Activated effector memory CD4-positive, alpha-beta T cell treated with anti-CD3 and anti-CD28 coated beads, Interleukin-2, amount 50 U/mL, for 16 hours (primary cell): ENCODE measurements at regions not wholly inside any gene's neighbourhood (a gene's known extent, or its start where the extent isn't known, plus 50 kb on each side); places are given as distances from the start of the nearest gene placed in this dataset.
"Not testable (repeated sequence)": the region's sequence is repeated elsewhere in the genome, so short reads cannot be mapped to it uniquely, and the experiment has no call there.

Experiments used
- DNase-seq: peaks from one replicate; pipeline ENCODE4 v3.0.0-alpha.2; 2020

- DNase-seq = no peak
Observed at GRCh38 chr9:73219985-73220626, 68.4 kb downstream of the ANXA1 start.

DNA sequence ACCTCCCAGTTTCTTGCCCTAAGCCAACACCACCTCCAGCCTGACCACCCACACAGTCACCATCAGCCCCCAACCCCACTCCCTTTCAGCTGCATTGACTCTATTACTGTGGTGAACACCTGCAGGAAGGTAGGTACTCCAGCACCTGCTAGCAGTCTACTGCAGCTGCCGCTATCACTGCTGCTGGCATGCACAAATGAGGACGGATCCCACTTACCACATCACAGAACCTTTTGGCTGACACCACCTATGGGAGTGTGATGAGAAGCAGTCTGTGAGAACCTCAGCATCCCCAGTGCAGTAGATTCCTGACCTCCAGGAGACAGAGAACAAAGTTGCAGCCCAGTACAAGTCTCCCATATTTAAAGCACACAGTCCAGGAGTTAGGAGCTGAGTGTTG lies 71.9 kb downstream of the ANXA1 start:
- no peak for DNase-seq

DNA sequence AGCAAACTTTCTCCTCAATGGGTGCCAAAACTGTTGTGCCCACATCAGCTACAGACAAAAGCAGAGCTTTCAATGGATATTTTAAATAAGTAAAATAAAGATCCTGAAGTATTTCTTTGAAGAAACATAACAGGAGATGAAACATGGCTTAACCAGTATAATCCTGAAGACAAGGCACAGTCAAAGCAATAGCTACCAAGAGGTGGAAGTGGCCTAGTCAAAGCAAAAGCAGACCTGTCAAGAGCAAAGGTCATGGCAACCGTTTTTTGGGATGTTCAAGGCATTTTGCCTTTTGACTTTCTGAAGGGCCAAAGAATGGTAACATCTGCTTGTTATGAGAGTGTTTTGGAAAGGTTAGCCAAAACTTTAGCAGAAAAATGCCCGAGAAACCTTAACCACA lies 77.9 kb downstream of the ANXA1 start:
- no peak for DNase-seq

DNA sequence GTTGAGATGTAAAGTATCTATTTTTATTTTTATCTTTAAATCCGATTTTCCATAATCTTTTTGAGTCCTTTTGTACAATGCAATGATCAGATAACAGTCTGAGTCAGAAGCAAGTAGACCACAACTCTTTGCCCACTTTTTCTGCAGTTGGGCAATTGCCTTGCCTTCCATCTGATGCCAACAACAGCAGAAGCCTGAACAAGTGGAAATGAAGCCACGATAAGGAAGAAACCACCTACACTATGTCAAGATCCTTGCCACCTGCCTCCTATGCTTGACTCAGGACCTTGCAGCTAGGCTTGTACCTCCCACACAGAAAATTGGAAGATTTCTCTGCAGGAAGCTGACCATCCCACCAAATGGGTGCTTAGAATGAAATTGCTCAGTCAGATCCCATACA lies 78.6 kb downstream of the ANXA1 start:
- no peak for DNase-seq

DNA sequence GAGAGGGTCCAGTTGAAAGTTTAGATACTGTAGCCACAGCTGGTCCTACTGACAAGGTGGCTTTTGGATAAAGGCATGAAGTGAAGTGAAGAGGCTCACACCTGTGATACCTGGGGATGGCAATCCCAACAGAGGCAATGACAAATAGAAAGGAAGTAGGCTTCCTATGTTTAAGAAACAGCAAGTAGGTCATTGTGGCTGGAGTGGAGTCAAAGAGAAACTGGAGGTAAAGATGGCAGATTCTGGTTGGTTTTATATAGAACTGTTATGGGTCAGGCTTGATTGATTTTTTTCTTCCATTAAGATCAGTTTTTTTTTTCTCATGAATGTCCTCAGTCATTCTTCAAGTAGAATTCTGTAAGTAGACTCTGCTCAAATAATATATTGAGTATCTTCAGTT lies 79.5 kb downstream of the ANXA1 start:
- no peak for DNase-seq

- no peak for DNase-seq
Observed at GRCh38 chr9:73233359-73234007, 81.8 kb downstream of the ANXA1 start.

DNA sequence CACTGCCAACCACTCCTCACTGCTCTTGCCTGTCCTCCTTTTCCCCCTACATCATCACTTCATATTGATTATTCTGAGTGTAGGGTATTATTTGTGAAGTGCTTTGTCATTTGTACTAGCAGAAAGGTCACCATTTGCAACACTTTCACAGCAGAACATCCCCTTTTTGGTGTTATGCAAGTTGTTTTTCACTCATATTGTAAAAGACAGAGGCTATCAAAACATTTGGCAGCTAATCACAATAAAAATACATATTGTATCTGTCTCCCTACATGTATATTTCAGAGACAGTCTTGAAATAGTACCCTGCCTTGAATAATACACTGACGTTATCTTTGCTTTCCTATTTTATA lies 82.3 kb downstream of the ANXA1 start:
- DNase-seq = no peak

- DNase-seq = no peak
Observed at GRCh38 chr9:73237140-73237539, 85.5 kb downstream of the ANXA1 start.

DNA sequence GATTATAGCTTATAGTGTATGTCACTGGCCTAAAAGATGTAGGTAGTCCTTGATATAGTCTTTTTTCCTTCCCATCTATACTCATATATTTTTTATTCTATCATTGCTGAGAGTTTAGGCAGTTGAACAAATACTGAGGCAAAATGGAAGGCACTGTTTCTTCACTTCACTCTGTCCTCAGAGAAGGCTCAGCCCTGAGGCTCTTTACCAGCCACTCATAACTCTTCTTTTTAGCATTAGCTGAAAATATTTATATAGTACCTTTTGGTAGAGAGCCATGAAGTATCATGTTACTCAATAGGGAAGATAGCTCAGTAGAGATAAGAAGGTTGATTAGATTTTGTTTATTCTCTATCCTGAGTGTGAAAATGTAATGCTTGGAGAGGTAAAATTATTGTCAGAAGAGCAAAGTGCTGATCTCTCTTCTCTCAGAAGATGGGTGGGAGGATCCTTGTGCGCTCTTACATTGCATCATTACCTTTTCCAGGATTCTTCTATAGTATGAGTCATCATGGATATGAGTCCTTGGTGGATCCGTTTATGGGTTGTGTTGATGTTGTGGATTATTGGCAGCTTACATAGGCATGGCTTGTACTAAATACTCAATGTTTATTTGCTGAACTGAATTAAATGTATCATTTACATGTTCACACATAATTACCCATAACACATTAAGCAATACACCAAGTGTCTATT lies 88.1 kb downstream of the ANXA1 start:
- DNase-seq = no peak

DNA sequence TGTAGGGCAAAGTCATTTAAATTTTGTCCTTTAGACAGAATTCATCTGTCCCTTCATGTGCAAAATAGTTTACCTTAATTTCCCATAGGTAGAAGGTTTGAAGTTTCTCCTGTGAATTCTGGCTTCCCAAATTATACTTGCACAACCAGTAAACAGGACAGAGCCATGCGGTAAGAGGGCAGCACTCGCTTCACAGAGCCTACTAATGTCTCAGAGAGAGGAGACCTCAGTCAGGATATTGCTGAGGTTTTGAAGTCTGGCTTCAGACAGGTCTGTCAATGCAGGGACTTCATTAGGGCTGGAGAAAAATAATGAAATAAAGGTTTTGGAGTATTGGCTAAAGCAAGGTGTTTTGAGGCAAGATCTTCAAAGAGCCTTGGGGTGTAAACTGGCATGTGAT lies 91.4 kb downstream of the ANXA1 start:
- DNase-seq = no peak

DNA sequence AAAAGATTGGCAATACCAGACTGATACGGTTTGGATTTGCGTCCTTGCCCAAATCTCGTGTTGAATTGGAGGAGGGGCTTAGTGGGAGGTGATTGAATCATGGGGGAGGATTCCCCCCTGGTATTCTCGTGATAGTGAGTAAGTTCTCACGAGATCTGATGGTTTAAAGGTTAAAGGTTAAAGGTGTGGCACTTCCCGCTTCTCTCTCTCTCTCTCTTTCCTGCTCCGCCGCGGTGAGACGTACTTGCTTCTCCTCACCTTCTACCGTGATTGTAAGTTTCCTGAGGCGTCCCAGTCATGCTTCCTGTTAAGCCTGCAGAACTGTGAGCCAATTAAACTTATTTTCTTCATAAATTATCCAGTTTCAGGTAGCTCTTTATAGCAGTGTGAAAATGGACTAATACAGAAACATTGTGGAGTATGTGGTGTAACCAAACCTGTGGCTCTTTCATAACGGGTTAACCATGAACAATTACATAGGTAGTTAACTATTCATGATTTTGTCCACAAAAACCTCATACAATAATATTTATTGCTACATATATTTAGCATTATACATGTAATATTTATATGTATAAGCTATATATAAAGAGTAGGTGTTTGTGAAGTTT lies 107.5 kb downstream of the ANXA1 start:
- DNase-seq = no peak

DNA sequence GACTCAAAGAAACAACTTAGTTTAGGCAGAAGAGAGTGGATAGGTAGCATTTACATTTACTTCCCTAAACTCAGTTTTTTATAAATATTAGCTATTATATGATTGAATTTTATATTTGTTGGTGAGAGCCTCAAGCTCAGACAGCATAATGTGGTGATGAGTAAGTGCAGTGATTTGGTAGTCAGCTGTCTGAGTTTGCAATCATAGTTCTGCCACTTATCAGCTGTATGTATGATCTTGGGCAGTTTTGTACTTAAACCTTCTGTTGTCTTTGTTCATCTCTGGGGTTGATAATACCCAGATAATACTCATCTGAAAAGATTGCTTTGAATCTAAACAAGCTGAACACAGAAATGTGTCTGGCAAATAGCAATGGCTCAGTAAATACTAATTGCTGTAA lies 108.8 kb downstream of the ANXA1 start:
- no peak for DNase-seq

DNA sequence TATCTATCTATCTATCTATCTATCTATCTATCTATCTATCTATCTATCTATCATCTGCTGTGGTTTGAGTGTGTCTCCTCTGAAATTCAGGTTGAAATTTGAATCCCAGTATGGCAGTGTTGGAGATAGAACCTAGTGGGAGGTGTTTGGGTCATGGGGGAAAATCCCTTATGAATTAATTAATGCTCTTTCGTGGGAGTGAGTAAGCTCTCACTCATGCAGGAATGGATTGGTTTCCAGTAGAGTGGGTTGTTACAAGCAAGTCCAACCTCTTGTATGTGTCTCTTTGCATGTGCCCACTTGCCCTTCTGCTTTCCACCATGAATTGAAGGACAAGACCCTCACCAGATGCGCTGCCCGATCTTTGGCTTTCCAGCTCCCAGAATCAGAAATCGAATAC lies 113.0 kb downstream of the ANXA1 start:
- DNase-seq = no peak

DNA sequence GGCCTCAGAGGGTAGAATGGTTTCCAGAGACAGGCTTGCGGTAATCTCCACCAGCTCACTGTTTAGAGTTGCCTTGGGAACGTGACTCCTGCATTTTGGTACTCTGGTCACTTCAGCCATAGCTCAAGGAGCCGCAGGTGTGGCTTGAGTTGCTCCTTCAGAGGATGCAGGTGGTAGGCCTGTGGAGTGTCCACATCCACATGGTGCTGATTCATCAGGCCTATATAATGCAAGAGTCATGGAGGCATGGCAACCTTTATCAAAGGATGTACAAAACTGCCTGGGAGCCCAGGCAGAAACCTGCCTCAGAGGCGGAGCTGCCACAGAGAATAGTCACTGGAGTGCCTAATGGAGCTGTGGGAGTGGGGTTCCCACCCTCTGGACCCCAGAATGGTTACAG lies 114.2 kb downstream of the ANXA1 start:
- DNase-seq = no peak

GRCh38 chr9:73269430-73270101 lies 117.9 kb downstream of the ANXA1 start:
- no peak for DNase-seq

GRCh38 chr9:73270967-73271721 lies 119.5 kb downstream of the ANXA1 start:
- no peak for DNase-seq

GRCh38 chr9:73280113-73280512 lies 128.4 kb downstream of the ANXA1 start:
- DNase-seq = no peak

GRCh38 chr9:73284377-73284776 lies 132.7 kb downstream of the ANXA1 start:
- DNase-seq = no peak

DNA sequence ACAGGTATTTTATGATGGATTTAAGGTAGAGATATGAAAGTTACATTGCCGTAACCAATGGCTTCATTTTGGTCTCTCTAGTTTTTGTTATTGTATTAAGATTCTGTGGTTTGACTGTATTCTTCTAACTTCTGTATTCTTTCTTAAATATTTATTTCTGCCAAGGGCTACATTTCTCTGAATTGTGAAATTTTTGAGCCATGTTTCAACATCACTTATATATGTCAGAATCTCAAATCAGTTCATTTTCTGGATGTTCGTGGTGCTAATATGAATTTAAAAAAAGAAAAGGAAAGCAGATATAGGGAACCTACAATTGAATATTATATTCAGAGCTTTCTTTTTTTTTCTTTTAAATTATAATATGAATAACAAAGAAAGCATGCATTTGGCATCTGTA lies 142.7 kb downstream of the ANXA1 start:
- no peak for DNase-seq

DNA sequence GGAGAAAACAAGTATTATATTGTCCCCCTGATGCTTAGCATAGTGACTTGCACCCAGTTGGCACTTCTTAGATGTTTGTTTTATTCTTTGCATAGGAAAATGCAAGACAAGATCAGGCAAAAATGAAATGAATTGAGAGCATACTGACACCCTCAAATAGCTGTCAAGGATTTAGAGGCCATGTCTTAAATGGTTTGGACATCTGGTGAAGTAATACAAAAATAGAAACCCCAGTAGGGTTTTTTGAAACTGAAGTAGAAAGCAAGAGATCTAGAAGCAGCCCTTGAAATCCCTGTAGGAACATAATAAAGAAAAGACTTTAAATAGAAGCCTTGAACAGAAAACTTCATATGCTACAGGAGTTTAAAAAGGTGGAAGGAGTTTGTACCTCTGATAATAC lies 174.3 kb downstream of the ANXA1 start:
- DNase-seq = no peak

DNA sequence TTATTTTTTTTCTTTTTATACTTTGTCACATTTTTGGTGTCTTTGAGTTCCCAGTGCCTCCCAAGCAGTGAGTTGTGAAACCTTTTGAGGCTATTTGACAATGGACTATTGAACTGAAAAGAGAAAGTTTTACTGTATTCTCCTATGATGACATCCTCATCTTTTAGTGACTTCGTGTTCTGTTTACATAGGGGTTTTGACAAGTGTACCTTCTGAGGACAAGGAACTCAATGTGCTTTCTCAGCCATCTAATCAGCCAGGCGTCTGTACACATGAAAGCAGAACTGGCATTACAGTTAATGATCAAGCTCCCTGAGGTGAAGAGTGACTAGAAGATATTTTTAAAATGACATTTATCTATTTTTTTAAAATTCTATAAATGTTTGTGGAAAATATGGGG lies 175.5 kb downstream of the ANXA1 start:
- DNase-seq = no peak

GRCh38 chr9:73337182-73337581 lies 185.5 kb downstream of the ANXA1 start:
- not testable (repeated sequence) for DNase-seq

- DNase-seq = no peak
Observed at GRCh38 chr9:73344060-73344459, 192.4 kb downstream of the ANXA1 start.
